Right ventricle myocardium inferior (tissue), 1 donor: ENCODE measurements at regions not wholly inside any gene's neighbourhood (a gene's known extent, or its start where the extent isn't known, plus 50 kb on each side); places are given as distances from the start of the nearest gene placed in this dataset.

Experiments used
- ATAC-seq: fragments of 200-7000 bp; cut with Tn5 transposase; one replicate; pipeline ENCODE4 v1.9.1; 2020; ENCODE audit warnings: mild to moderate bottlenecking, moderate library complexity
- DNase-seq: peaks from one replicate; pipeline ENCODE4 v3.0.0; 2021; ENCODE audit errors: missing footprints
- intact Hi-C: fragments of 100-400 bp; cut with DNase I; formaldehyde crosslinking; loops from one replicate; pipeline ENCODE4 v1.11.0; 2022
- donor health status: DM: no; HTN: yes; CAD: no; lungs with severe emphysema.

DNA sequence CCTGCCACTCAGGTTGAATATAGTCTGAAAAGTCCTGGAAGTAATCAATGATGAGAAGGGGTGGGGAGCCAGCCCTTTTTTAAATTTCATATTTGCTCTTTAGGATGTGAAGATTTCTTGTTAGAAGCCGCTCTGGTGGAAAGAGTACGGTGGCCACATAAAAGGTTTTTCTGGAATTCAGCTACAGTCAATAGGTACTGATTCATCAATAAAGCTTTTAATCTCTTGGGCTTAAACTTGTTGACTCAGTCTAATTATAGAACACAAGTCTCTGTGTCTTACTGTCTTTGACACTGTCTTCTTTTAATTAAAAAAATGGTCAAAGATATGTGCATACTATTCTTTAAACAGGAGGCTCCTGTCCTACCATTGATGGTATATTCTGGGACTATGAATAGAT is 99.9 kb upstream of the TP63 start:
- DNase-seq: no peak
- intact Hi-C loops: no loop called here
- ATAC-seq: no peak

DNA sequence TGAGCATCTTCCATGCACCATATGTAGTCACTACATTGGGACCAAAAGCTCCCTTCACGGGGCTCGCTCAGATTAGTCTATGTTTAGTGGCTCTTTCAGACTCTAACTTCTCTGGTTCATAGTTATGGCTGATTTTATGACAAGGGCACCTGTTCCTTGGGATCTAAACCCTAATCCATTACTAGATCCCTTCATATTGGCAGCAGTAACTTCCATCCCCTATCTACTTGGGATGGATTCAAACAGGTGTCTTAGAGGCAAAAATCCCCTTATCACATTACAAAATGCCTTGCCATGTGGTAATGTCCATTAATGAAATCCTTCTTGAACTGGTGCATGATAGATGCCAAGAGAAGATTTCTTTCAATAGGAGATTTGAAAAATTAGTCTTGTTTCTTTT is 96.7 kb upstream of the TP63 start:
- no peak for ATAC-seq
- intact Hi-C loops: no loop called here
- no peak for DNase-seq

DNA sequence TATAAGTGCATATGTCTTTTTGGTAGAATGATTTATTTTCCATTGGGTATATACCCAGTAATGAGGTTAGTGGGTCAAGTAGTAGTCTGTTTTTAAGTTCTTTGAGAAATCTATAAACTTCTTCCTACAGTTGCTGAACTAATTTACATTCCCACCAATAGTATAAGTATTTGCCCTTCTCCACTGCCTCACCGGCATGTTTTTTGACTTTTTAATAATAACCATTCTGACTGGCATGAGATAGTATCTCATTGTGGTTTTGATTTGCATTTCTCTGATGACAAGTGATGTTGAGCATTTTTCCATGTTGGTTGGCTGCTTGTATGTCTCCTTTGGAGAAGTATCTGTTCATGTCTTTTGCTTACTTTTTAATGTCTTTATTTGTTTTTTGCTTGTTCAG is 94.1 kb upstream of the TP63 start:
- no peak for DNase-seq
- intact Hi-C loops: no loop called here
- no peak for ATAC-seq

DNA sequence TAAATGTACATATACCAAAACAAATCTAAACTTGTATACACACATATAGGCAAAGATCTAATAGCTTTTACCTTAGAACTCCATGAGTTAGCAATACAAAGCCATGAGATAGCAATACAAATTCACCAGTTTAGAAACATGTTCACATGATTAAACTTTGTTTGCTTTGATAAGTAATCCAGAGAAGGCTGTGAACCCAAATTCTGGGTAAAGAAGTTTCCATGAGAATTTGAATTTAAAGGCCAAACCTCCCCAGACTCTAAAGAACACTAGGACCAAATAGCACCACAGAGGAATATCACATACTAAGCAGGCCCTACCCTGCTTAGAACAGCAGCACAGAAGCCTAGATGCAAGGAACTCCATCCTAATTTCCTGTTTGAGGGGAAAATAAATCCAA is 83.7 kb upstream of the TP63 start:
- intact Hi-C loops: no loop called here
- no peak for ATAC-seq
- no peak for DNase-seq

DNA sequence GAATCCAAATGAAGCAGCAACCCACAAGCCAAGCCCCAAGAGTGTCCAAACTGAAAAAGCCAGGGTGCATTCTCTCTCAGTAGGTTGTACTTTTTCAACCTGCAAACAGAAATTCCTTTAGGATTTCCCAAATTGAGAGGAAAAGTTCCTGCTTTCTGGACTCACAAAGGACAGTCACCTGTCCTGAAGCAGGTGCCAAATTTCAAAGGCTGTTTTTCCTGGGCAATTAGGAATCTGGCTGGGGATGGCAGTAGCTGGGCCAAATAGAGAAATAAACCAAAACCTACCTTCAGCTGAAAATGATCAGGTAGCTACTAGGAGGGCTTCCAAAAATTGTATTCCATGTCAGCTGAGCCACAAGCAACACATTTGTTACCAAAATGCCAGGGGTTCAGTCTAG is 83.1 kb upstream of the TP63 start:
- intact Hi-C loops: no loop called here
- ATAC-seq (no peak), DNase-seq (no peak)

DNA sequence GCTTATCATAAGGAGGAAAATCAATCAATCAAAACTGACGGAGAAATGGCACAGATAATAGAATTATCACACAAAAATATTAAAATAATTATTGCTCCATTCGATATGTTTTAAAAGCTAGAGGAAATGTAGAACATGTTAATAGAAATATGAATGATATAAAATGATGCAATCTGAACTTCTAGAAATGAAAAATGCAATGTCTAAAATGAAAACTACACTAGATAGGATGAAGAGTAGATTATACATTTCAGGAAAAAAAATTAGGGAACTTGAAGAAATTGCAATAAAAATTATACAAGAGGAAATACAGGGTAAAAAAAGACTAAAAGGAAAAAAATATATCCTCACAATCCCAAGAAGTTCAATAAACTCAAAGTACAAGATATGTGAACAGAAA is 80.2 kb upstream of the TP63 start:
- ATAC-seq (no peak), DNase-seq (no peak)
- intact Hi-C loops: no loop called here

DNA sequence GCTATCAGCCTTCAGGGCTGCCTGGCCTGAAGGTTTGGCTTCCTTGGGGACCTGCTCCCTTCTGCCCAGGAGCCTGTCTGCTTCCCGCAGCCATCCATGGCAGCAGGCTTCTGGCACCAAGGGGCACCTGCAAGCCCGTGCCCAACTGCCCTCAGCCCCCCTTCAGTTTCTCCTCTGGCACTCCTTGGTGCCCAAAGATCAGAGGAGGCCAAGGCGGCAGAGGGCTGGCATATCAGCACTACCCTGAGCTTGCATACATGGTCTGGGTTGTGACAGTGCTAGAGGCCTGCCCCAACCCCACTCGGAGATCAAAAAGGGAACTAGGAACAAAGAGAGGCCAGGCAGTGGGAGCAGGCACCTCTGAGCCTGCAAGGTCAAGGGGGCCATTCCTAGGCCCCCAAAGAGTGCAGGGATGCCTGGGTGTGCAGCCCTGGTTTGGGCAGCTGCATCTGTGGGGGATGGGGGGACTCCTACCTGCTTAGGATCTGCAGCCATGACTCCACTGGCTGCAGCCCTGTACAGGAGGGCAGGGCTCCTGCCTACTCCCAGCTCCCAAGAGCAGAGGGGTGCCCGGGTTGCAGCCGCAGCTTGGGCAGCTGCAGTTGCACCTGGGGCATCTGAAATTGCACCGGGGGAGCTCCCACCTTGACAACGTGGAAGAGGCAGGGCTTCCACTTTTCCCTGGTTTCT is 76.2 kb upstream of the TP63 start:
- ATAC-seq (no peak), DNase-seq (no peak)
- intact Hi-C loops: no loop called here

DNA sequence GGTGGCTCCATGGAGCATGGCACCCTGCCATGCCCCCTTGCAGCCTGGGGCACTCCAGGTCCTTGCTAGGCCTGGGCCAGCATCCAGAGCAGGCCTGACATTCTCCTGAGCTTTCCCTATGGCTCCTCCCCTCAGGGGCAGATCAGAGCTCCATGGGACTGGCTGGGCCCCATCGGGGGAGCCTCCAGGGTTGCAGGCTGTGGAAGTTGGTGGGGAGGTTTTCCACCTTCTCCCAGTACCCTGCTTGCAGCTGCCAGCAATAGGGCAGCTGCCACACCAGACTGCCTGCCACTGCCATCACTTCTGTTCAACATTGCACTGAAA is 75.7 kb upstream of the TP63 start:
- DNase-seq (no peak), ATAC-seq (no peak)
- intact Hi-C loops: no loop called here

DNA sequence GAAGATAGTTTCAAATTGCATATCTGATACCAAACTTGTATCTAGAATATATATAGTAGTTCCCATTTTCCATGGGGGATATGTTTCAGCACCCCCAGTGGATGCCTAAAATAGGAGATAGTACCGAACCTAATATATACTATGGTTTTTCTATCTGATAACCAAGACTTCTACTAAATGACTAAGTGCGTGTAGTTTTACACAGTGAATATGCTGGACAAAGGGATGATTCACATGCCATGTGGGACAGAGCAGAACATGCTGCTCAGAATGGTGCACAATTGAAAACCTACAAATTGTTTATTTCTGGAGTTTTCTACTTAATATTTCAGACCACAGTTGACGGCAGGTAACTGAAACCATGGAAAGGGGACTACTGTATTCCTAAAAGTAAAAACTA is 73.4 kb upstream of the TP63 start:
- no peak for DNase-seq
- ATAC-seq: no peak
- intact Hi-C loops: no loop called here

DNA sequence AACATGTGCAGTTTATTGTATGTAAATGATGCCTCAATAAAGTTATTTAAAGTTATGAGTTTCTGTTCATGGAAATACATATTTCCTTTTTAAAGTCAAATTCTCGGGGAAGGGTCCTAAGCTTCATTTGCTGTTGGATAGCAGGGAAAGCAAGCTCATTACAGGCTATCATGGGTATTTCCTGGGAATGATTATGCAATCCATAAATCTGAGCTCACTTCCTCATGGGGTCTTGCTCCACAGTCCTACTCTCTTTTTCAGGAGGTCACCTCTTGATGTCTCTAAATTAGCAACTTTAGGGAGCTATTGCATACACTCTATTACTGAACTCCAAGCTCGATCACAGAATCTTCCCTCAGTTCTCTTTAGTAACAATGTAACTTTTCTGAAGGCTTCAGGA is 69.9 kb upstream of the TP63 start:
- DNase-seq (no peak), ATAC-seq (no peak)
- intact Hi-C loops: no loop called here

DNA sequence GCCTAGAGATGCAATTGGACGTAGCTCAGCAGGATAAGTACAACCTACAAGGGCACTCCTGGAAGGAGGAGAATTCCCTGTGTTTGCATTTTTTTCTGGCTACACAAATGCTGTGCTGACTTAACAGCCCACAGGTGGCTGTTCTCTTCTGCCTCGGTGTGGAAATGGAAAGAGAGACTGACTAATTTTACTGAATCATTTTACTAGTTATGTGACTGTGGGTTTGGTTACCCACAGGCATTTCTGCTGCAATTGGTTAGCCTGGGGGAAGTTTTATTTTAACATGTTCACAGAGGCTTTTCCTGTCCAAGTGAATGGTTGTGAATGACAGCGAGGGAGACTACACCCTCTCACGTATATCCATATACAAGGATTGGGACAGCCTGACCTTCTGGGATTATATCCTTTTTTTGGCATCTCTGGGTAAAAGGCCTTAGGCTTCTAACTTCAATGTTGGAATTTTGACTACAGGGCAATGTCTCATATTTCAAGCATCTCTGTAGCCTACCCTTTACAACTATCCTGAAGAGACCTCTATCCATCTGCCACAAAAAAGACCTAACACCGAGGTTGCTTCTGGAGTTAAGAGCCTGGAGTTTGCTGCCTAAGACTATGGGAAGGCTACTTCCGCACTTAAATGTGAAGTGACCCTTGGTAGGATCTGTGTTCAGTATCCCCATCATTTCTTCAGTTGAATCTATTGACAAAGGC is 67.2 kb upstream of the TP63 start:
- intact Hi-C loops: no loop called here
- no peak for DNase-seq
- ATAC-seq: no peak

DNA sequence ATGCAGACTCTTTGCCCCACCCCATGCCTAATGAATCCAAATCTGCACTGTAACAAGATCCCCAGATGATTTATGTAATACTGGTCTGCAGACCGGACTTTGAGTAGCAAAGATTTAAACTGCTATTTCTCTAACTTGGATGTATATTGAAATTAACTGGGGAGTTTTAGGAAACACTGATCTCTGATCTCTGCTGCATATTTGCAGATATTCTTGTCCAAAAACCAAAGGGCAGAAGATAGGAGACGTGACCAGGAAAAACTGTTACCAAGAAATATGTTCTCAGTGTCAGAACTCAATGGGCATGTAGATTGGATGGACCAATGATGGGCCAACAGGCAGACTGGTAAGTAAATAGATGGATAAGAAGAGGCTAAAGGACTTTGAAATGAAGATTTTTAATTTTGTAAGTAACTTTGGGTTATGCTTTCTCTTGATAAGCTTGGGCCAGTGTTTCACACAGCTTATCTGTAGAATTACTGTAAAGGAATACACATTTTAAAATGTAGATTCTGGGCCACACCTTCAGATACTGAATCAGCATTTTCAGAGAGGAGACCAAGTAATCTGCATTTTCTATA is 64.5 kb upstream of the TP63 start:
- intact Hi-C loops: no loop called here
- DNase-seq (no peak), ATAC-seq (no peak)

DNA sequence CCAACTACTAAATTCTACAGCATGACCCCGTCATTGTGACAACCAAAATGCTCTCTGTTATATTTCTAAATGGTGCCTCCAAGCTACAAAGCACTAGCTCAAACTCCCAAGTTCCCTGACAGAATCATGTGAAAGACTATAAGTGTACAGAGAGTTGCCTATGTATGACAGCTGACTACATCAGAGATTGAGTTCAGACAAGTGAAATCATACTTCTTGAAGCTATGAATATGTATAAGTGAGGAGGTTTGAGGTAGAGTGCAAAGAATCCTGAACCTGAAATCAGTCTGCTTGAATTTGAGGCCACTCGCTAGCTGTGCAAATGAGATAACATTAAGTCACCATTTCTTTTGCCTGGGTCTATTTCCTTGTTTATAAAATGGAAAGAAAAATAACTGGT is 63.9 kb upstream of the TP63 start:
- intact Hi-C loops: no loop called here
- ATAC-seq: no peak
- DNase-seq: no peak

DNA sequence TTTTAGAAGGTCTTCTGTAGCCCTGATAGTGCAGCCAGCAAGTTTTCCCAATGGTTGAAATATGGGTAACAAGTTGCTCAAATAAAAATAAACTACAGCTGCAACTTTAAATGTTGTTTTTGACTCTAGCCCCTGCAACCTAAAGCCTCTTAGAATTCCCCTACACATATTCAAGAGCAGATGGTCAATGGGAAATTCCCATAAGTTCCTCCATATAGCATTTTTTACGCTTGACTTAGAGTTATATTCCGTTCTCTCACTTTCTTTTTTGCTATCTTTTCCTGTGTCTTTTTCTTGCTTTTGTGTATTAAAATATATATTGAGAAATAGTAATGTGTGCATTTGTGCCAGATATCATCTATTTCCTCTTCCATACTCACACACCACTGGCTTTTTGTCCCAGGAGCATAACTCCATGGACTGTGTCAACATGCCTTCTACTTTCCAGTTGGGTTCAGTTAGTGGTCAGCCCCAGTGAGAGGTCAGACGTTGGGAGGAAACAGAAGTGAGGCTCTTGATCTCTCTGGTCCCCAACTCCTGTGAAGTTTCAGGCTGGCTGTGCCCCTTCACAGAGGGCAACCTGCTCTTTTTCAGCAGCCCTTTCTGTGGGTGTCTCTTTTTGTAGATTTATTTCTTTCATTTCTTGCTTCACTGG is 63.3 kb upstream of the TP63 start:
- intact Hi-C loops: no loop called here
- no peak for ATAC-seq
- DNase-seq: no peak

DNA sequence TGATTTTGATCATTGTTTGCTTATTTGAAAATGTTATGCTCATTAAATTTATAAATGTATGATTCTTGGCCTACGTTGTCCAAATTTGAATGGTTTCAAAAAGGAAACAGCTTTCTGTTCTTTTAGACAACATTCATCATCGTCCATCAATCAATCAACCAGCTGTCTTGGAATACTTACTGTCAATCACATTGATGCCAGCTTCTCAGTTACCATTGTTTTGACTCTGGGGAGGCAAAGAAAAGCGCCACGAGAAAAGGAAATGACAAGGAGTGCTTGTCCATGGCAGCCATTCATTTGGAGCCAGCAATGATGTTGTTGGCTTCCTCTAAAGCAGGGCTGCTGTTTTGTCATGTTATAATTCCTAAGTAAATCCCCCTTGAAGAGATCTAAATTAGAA is 62.2 kb upstream of the TP63 start:
- DNase-seq (no peak), ATAC-seq (no peak)
- intact Hi-C loops: no loop called here

DNA sequence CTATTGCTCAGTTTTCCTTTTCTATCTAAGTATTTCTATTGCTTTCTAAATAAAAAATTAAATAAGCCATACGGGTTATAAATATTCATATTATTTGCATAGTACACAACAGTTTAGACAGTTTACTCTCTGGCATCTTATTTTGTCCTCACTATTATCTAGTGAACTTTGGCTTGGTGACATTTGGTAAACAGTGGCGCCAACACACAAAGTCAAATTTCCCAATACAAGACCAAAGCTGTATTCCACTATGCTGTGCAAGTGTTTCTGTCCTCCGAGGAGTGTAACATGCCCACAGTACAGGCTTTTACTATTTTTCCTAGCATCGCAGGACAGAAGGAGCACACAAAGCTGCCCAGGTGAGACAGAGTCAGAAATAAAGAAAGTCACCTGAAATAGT is 61.7 kb upstream of the TP63 start:
- intact Hi-C loops: no loop called here
- ATAC-seq (no peak), DNase-seq (no peak)

DNA sequence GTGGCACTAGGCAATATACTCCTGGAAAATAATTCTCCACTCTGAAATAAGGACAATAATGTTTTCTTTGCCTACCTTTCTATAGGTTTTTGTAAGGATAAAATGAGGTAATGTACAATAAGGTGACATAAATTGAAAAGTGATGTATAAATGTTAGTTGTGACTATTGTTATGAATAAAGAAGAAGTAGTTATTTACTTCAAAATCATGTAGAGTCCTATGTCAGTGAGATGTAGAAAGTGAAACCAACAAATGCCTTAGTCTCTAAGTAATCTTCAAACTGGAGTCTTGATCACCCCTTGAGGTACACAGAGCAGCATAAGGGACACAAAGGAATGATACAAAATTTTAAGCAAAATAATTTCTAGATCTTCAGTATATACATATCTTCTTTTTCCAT is 60.3 kb upstream of the TP63 start:
- ATAC-seq: no peak
- intact Hi-C loops: no loop called here
- DNase-seq: no peak

DNA sequence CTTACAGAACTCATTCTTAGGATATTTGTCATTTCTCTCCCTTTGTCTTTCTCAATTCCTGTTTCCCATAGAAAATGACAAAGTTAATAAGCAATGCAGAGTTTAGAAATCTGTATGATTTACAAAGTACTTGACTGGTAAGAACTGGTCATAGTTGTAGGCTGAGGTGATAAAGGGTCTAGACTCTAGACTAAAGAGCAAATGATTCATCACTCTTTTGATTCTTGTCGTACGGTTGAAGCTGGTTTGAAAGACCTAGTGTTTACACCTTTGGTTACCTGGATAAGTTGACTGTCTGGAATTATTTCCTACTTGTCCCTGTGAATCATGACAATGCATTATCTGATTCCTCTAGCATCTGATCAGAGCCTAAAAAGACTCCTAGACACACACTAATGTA is 58.9 kb upstream of the TP63 start:
- no peak for ATAC-seq
- intact Hi-C loops: no loop called here
- no peak for DNase-seq

DNA sequence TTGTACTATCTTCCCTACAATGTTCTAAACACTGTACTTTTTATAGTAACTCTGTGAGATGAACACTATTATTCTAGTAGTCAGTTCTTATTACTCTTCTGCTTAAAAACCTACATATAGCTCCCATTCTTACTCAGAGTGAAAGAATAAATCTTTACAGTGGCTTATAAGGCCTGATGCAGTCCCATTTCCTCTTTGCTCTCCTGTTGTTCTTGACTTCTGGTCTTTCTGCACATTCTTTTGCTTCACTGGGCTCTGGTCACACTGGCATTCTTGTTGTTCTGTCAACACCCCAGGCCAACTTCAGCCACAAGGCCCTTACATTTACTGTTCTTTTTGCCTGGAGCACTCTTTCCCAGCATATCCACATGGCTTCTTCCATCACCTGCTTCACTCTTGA is 58.2 kb upstream of the TP63 start:
- intact Hi-C loops: no loop called here
- no peak for ATAC-seq
- DNase-seq: no peak

DNA sequence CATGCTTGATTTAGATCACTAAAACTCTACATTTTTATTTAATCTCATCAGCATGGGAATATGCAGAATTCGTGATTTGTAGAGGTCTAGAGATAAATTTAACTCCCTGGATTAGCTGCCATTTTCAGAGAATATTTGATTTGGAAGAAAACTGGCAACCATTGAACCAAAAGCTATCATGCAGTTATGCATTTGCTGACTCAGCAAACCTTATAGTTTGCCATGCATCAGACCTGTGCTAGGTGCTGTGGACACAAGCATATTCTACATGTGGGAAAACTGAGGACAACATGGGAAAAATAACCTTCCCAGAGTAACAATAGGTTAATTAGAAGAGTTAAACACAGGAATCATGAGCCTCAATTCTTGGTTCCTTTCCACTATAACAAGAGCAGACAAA is 54.7 kb upstream of the TP63 start:
- DNase-seq (no peak), ATAC-seq (no peak)
- intact Hi-C loops: no loop called here
